Neuronal stem cell (in vitro differentiated cells): ENCODE measurements at regions not wholly inside any gene's neighbourhood (a gene's known extent, or its start where the extent isn't known, plus 50 kb on each side); places are given as distances from the start of the nearest gene placed in this dataset.
"Not testable (repeated sequence)": the region's sequence is repeated elsewhere in the genome, so short reads cannot be mapped to it uniquely, and the experiment has no call there.

ENCODE experiments used
- DNase-seq: peaks from one replicate; pipeline ENCODE4 v3.0.0-alpha.2; 2013; ENCODE audit warnings: low spot score
- H2AFZ ChIP-seq: one replicate; pipeline ENCODE4 v1.6.1; 2013; ENCODE audit warnings: mild to moderate bottlenecking, low read length, inconsistent platforms
- H2AK5ac ChIP-seq: 2 replicates; pipeline ENCODE4 v1.6.1; 2013; ENCODE audit warnings: low read depth, mild to moderate bottlenecking, inconsistent platforms, low read length, moderate library complexity, mixed read lengths
- H2BK120ac ChIP-seq: 2 replicates; pipeline ENCODE4 v1.6.1; 2013; ENCODE audit warnings: low read depth, mild to moderate bottlenecking, inconsistent platforms, low read length, moderate library complexity, mixed read lengths
- H2BK12ac ChIP-seq: one replicate; pipeline ENCODE4 v1.6.1; 2013; ENCODE audit warnings: low read length, inconsistent platforms
- H2BK15ac ChIP-seq: 2 replicates; pipeline ENCODE4 v1.6.1; 2013; ENCODE audit warnings: mild to moderate bottlenecking, low read length, inconsistent platforms, mixed read lengths
- H2BK5ac ChIP-seq: one replicate; pipeline ENCODE4 v1.6.1; 2013; ENCODE audit warnings: inconsistent platforms, mild to moderate bottlenecking, low read length, moderate library complexity
- H3K14ac ChIP-seq: one replicate; pipeline ENCODE4 v1.6.1; 2013; ENCODE audit warnings: low read length, inconsistent platforms
- H3K18ac ChIP-seq: 2 replicates; pipeline ENCODE4 v1.6.1; 2013; ENCODE audit warnings: low read length, inconsistent platforms
- H3K23ac ChIP-seq: 2 replicates; pipeline ENCODE4 v1.6.1; 2013; ENCODE audit warnings: low read depth, mild to moderate bottlenecking, mixed read lengths, low read length, inconsistent platforms; ENCODE audit not compliant: poor library complexity
- H3K27ac ChIP-seq: replicated peaks from 3 replicates; pipeline ENCODE4 v1.5.1; 2013; ENCODE audit warnings: low read length, inconsistent platforms
- H3K27me3 ChIP-seq, 3 experiments: 2 replicates each; pipeline ENCODE4 v1.6.1; 2013; ENCODE audit warnings: low read length in 3 of 3, mild to moderate bottlenecking in 2 of 3, inconsistent platforms in 1 of 3, low read depth in 1 of 3, mixed read lengths in 1 of 3, moderate library complexity in 1 of 3; ENCODE audit not compliant: control insufficient read depth in 3 of 3, insufficient read depth in 3 of 3
- H3K36me3 ChIP-seq, 2 donors: replicated peaks in 1 of 2; 2 replicates each; pipeline ENCODE4 v1.6.1; 2013; ENCODE audit warnings: low read length in 2 of 2; ENCODE audit not compliant: control insufficient read depth in 2 of 2, insufficient read depth in 2 of 2
- H3K4ac ChIP-seq: 2 replicates; pipeline ENCODE4 v1.6.1; 2013; ENCODE audit warnings: inconsistent platforms, mild to moderate bottlenecking, low read length, moderate library complexity
- H3K4me1 ChIP-seq, 2 donors: 1 replicate in 1 of 2; 2 replicates in 1 of 2; pipeline ENCODE4 v1.6.1; 2013; ENCODE audit warnings: low read length in 2 of 2, low read depth in 1 of 2; ENCODE audit not compliant: control insufficient read depth in 2 of 2, insufficient read depth in 1 of 2
- H3K4me2 ChIP-seq: one replicate; pipeline ENCODE4 v1.6.1; 2013; ENCODE audit warnings: mild to moderate bottlenecking, low read length, inconsistent platforms; ENCODE audit not compliant: insufficient read depth, poor library complexity, severe bottlenecking
- H3K4me3 ChIP-seq, 2 donors: 2 replicates each; pipeline ENCODE4 v1.5.1; 2013; ENCODE audit warnings: low read length in 2 of 2, mild to moderate bottlenecking in 2 of 2, inconsistent platforms in 1 of 2, moderate library complexity in 1 of 2
- H3K79me1 ChIP-seq: one replicate; pipeline ENCODE4 v1.6.1; 2013; ENCODE audit warnings: low read depth, mild to moderate bottlenecking, inconsistent platforms, low read length, moderate library complexity
- H3K9ac ChIP-seq: one replicate; pipeline ENCODE4 v1.6.1; 2013; ENCODE audit warnings: mild to moderate bottlenecking, low read depth, low read length, inconsistent platforms; ENCODE audit not compliant: poor library complexity
- H3K9me3 ChIP-seq, 2 donors: replicated peaks in 1 of 2; 2 replicates each; pipeline versions ENCODE3 to v1.6.1; 2013; ENCODE audit warnings: low read length in 2 of 2, mild to moderate bottlenecking in 2 of 2, inconsistent platforms in 1 of 2, low read depth in 1 of 2, mixed read lengths in 1 of 2, moderate library complexity in 1 of 2; ENCODE audit not compliant: control insufficient read depth in 2 of 2, insufficient read depth in 1 of 2
- H4K8ac ChIP-seq: one replicate; pipeline ENCODE4 v1.6.1; 2013; ENCODE audit warnings: low read depth, mild to moderate bottlenecking, inconsistent platforms, low read length, moderate library complexity
- H4K91ac ChIP-seq: one replicate; pipeline ENCODE4 v1.6.1; 2013; ENCODE audit warnings: low read length, low read depth, mild to moderate bottlenecking, inconsistent platforms; ENCODE audit not compliant: poor library complexity
- WGBS, 2 donors: extraction: QIAGEN DNeasy Blood & Tissue Kit; methylation state at CpG; one replicate each; pipeline ENCODE4 v1.1.7; 2013; ENCODE audit warnings: missing lambda C conversion rate in 2 of 2, mixed read lengths in 1 of 2; ENCODE audit not compliant: insufficient read length in 2 of 2, insufficient replicate concordance in 1 of 2; ENCODE audit errors: extremely low coverage in 2 of 2; 5-methylcytosine and 5-hydroxymethylcytosine counted together

- no peaks in the 10 kb centered on the region for H3K9me3 ChIP-seq
- H4K91ac ChIP-seq: no peak overlapping the region
- H2AFZ ChIP-seq: no peak overlapping the region
- no peak overlapping the region for H3K18ac ChIP-seq
- H2BK15ac ChIP-seq: no peak overlapping the region
- no peak overlapping the region for H2BK120ac ChIP-seq
- no peak overlapping the region for H2BK12ac ChIP-seq
- H2AK5ac ChIP-seq: no peak overlapping the region
- no peak overlapping the region for H3K9ac ChIP-seq
- H3K14ac ChIP-seq: no peak overlapping the region
- no peak overlapping the region for H3K27ac ChIP-seq
- peaks cover 0 to 4% of the 10 kb centered on the region in 2 donors for H3K4me1 ChIP-seq
- no peak overlapping the region for H3K4ac ChIP-seq
- no peaks in the 10 kb centered on the region for H3K27me3 ChIP-seq
- WGBS, 2 donors: no CpG with 5 or more reads among the region's 13 CpGs
- no peak overlapping the region for H4K8ac ChIP-seq
- DNase-seq: no peak
- H3K36me3 ChIP-seq: no peaks in the 10 kb centered on the region
- H3K23ac ChIP-seq: no peak overlapping the region
- H3K79me1 ChIP-seq: no peaks in the 10 kb centered on the region
- H3K4me2 ChIP-seq: no peak overlapping the region
- H2BK5ac ChIP-seq: no peak overlapping the region
- H3K4me3 ChIP-seq: no peak overlapping the region
Observed at GRCh38 chr15:95075792-95076677, 844.7 kb downstream of the MCTP2 start.

GRCh38 chr15:95076678-95076990 is 845.3 kb downstream of the MCTP2 start:
- Histone ChIP-seq H4K91ac (no peak overlapping the region), H4K8ac (no peak overlapping the region), H3K18ac (no peak overlapping the region), H3K27me3 (no peaks in the 10 kb centered on the region), H3K27ac (no peak overlapping the region), H3K4me2 (no peak overlapping the region), H2BK15ac (no peak overlapping the region), H2BK12ac (no peak overlapping the region), H3K79me1 (no peaks in the 10 kb centered on the region), H2AK5ac (no peak overlapping the region), H3K4me1 (peaks cover 0 to 4% of the 10 kb centered on the region in 2 donors), H3K9ac (no peak overlapping the region), H2AFZ (no peak overlapping the region), H3K36me3 (no peaks in the 10 kb centered on the region), H2BK120ac (no peak overlapping the region), H3K4ac (no peak overlapping the region), H2BK5ac (no peak overlapping the region), H3K14ac (no peak overlapping the region), H3K23ac (no peak overlapping the region), H3K9me3 (no peaks in the 10 kb centered on the region), H3K4me3 (no peak overlapping the region)
- no peak for DNase-seq

- no peak for DNase-seq
- no peak overlapping the region for H3K27ac ChIP-seq
- no peak overlapping the region for H2BK12ac ChIP-seq
- no CpG with 5 or more reads among the region's 2 CpGs for WGBS, 2 donors
- no peak overlapping the region for H4K91ac ChIP-seq
- no peak overlapping the region for H2BK120ac ChIP-seq
- no peak overlapping the region for H2AFZ ChIP-seq
- no peak overlapping the region for H4K8ac ChIP-seq
- no peak overlapping the region for H3K4ac ChIP-seq
- H3K14ac ChIP-seq: no peak overlapping the region
- no peak overlapping the region for H3K18ac ChIP-seq
- no peak overlapping the region for H3K9ac ChIP-seq
- H2BK15ac ChIP-seq: no peak overlapping the region
- peaks cover 0 to 4% of the 10 kb centered on the region in 2 donors for H3K4me1 ChIP-seq
- H3K9me3 ChIP-seq: no peaks in the 10 kb centered on the region
- H2AK5ac ChIP-seq: no peak overlapping the region
- H3K27me3 ChIP-seq: no peaks in the 10 kb centered on the region
- H3K36me3 ChIP-seq: no peaks in the 10 kb centered on the region
- no peak overlapping the region for H3K4me2 ChIP-seq
- no peak overlapping the region for H3K4me3 ChIP-seq
- no peaks in the 10 kb centered on the region for H3K79me1 ChIP-seq
- no peak overlapping the region for H3K23ac ChIP-seq
- H2BK5ac ChIP-seq: no peak overlapping the region
Observed at GRCh38 chr15:95078003-95078402, 846.6 kb downstream of the MCTP2 start.

GRCh38 chr15:95080228-95080627 is 848.9 kb downstream of the MCTP2 start:
- H3K4me1 ChIP-seq, H3K4me2 ChIP-seq, H3K4me3 ChIP-seq, H2AFZ ChIP-seq, H3K36me3 ChIP-seq, H3K9ac ChIP-seq, H2BK5ac ChIP-seq, H2BK120ac ChIP-seq, H2BK15ac ChIP-seq, H2AK5ac ChIP-seq, H3K27ac ChIP-seq, H3K4ac ChIP-seq, H3K14ac ChIP-seq, H4K91ac ChIP-seq, H3K18ac ChIP-seq, H3K27me3 ChIP-seq, H3K23ac ChIP-seq, H2BK12ac ChIP-seq, H3K79me1 ChIP-seq, H3K9me3 ChIP-seq, DNase-seq, H4K8ac ChIP-seq: not testable (repeated sequence)
- no CpG with 5 or more reads among the region's 1 CpG for WGBS, 2 donors
